Bone marrow (tissue), 2 donors: ENCODE measurements at regions not wholly inside any gene's neighbourhood (a gene's known extent, or its start where the extent isn't known, plus 50 kb on each side); places are given as distances from the start of the nearest gene placed in this dataset.

Experiments
- DNase-seq, 2 donors: peaks; one replicate each; lab custom pipeline; 2025; lab: John Stamatoyannopoulos, UW

DNA sequence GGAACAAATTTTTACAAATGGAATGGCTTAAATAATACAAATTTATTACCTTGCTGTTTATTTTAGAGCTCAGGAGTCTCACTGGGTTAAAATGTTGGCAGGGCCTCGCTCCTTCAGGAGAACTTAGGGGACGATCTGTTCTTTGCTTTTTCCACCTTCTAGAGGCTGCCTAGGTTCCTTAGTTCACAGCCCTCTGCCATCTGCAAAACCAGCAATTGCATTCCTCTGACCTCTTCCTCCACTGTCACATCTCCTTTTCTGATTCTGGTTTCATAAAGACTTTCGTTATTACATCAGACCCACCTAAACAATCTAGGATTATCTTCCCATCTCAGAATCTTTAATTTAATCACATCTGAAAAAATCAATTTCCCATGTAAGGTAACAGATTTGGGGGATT lies 249.6 kb upstream of the SPRY2 start:
- DNase-seq = no peak

DNA sequence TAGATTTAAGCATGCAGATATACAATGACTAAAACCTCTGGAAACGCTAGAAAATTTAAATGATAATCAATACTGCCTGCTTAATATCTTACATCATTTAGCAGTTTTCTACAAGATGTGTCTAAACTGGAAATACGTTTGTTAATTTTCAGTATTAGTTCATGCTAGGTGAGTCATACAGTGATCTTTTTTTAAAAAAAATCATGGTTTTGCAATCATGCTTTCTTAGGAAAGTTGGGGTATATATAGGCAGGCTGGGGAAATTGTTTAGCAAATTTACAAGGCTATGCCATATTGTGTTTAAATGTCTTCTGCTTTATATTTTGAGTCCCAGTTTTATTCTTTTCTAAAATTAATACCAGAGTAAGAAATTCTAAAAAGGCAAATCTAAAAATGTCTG lies 245.4 kb upstream of the SPRY2 start:
- DNase-seq = no peak

DNA sequence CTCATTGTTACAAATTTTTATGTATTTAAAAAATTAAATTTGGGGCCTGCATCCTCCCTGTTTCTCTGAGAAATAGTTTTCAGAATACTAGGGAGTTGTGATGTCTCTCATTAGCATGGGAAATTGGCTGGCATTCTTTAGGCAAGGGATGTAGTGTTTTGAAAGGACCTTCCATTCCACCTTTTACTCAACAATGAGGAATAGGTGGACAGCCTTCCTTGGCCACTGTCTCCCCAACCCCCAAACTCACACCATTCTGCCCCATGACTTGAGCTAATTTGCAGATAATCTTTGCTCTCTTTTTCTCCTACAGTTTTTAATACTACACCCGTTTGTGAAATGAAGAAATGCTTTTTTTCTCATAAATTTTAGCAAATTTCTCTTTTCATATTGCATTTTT lies 244.6 kb upstream of the SPRY2 start:
- DNase-seq = no peak

DNA sequence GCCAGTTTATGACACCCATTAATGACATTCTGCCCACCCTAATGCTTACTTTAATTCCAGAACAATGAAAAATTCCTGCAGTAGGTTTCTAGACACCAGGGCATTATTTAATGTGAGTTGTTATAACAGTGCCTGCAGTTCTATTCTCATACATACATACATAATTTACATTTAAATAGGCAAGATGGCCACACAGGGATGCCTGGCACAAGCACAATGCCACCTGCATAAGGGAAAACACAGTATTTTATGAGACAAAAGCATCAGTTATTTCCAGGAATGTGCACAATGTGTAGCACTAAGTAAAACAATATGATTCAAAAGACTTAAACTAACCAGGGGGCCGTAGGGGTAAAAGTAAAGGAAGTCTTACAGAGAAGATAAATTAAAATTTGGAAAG lies 243.9 kb upstream of the SPRY2 start:
- no peak for DNase-seq

DNA sequence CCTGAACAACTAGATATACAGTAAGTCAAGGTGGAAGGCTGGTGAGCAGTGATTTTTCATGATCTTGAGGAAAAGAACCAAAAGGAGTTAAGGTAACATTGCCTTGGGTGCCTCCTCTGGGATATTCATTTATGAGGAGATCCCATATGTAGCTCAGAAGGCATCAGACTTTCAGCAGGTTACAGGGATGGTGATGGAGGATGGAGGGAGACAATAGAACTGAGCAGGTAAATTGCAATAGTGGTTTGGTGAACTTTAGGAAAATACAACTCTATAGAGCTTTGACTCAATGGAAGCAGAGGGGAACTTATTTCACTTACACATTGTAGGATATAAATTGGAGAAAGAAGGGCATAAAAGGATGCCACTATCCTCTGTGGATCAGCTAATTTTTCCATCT lies 243.4 kb upstream of the SPRY2 start:
- no peak for DNase-seq

DNA sequence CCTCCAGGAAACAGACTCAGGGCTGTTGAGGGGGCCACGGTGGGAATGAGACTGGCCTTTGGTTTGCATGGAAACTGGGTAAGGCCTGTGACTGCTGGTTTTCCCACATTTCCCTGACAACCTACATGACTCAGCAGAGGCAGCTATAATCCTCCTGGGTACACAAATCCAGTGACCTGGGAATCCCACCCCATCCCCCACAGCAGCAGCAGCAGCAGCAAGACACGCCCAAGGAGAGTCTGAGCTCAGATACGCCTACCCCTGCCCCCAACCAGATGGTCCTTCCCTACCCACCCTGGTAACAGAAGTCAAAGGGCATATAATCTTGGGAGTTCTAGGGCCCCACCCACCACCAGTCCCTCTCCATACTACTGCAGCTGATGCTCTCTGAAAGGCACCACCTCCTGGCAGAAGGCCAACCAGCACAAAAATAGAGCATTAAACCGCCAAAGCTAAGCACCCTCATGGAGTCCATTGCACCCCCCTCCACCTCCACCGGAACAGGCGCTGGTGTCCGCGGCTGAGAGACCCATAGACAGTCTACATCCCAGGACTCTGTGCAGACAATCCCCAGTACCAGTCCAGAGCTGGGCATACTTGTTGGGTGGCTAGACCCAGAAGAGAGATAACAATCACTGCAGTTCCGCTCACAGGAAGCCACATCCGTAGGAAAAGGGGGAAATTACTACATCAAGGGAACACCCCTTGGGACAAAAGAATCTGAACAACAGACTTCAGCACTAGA lies 237.2 kb upstream of the SPRY2 start:
- no peak for DNase-seq

DNA sequence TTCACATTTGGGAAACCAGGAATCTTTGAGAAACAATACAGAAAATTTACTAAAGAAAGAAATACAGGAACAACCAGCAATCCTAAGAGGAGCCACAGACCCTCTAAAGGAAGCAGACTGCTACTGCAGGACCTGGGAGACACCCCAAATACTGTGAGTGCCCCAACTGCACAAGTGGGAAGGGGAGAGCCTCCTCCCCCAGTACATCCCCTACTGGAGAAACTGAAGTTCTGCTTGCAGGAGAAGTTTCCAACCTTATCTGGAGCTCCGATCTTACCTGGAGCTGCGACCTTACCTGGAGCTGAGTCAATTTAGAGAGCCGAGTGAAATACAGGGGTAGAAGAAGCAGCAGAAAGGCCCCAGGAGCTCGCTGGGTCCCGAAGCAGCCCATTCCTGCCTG lies 236.4 kb upstream of the SPRY2 start:
- DNase-seq = no peak

DNA sequence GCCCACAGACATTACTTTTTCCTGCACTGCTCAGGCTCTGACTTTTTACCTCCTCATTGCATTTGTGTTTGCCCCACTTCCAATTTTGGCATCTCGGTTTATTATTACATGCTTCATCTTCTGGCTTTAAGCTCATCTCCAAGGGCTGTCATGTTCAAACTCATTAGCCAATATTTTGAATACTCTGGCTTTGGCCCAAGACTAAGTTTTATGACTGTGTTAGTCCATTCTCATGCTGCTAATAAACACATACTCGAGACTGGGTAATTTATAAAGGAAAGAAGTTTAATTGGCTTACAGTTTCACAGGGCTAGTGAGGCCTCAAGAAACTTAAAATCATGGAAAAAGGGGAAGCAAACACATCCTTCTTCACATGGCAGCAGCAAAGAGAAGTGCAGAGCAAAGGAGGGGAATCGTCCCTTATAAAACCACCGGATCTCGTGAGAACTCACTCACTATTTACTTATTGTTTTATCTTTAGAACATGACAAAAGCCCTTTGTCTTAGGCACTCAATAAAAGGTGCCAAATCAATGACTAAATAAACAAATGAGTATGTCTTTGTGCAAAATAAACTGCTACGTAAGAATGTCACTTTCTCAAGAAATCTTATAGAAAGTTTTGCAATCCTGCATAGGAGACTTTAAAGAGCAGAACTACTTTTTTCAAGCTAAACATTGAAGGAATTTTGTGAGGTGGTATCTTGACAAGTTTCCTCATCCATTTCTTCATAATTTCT lies 233.4 kb upstream of the SPRY2 start:
- DNase-seq = no peak

DNA sequence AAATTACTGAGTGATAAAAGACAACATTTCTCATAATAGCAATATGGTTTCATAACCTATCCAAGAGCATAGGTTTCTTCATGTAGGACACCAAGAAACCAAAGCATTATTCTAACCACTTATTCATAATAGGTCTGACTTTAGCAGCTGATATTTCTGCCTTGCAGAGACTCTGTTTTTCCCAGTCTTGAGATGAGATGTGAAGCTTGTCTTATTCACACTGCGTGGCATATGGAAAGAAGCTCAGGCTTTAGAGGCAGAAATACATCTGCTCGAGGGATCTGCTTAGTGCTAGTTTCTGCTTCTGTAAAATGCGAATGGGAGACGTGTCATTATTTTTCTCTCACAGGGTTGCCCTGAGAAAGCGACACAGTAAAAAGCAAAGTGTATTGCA lies 232.0 kb upstream of the SPRY2 start:
- DNase-seq = no peak

DNA sequence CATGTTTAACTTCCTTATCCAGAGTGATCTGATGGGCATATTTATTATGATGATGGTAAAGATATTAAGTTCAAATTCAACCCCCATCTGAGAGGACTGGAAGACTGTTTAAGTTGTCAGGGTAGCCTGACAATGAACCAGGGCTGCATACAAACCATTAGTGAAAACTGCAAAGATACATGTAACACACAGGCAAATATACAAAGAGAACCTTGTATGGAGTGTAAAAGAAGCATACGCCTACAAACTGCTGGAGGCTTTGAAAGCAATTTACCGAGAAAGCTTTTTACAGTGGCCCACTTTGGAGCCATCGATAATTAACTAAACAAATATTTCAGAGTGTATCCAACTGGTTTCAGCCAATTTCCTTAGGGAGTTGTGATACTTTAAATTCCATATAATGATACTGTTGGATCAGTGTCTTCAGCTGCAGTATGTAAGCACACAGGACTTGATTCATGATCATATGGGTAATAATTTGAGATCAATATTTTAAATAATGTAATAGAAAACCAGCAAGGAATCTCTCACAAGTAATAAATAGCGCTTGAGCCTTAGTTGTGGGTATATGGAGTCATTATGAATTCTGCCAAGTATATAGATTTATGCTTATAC lies 231.5 kb upstream of the SPRY2 start:
- DNase-seq = no peak

DNA sequence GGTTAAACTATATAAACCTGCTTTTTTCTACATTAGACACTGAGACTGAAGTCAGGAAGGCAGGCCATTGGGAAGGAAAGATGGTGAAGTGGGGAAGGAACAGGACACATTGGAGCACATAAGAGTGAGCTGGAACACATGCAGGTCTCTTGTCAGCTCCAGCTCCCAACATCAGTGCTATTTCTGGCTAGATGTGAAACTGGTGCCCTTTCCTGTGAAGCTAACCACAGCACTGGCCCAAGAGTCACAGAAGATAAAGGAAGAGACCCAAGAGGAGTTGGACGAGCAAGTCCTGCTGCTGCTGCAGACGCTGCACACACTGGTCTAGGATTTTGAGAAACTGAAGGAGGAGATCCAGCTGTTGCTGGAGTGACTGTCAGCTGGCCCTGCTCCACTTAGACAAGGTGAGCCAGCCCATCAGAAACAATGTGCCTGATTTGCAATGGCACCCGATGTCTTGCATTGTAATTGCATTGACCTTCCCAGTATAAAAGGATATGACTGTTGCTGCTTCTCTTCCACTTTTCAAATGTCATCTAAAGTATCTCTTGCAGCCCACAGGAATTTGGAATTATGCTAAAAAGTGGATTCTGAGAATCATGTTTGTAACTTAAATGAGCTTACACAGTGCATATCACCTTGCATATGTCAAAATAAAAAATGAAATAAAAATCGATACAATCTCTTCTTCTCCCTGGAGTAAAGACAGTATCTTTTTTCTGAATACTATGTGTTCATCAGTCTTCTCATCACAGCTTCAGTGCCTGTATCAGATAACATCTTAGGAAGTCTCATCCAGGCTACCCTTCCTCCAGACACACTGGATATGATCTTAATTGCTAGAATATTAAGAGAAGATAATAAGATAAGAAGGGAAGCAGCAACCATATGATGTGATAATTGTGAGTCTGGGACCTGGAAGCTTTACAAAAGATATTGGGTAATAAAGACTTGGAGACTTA lies 230.7 kb upstream of the SPRY2 start:
- no peak for DNase-seq

DNA sequence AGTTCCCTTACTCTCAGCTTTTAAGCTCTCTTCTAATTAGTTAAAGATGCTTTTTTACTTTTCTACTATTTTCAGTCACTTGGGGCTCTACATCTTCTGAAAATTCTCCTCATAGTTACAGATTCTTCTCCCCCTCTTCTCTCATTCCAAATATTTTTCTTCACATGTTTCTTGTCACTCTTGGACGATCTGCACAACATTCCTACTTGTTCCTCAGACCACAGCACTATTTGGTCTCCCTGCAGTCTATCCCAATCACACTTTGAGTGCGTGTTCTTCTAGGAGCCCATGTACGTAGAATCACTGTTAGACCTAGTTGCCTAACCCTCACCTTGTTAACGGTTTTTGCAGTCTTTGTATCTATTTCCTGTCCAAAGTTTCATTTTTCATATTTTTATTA lies 222.5 kb upstream of the SPRY2 start:
- DNase-seq = no peak

DNA sequence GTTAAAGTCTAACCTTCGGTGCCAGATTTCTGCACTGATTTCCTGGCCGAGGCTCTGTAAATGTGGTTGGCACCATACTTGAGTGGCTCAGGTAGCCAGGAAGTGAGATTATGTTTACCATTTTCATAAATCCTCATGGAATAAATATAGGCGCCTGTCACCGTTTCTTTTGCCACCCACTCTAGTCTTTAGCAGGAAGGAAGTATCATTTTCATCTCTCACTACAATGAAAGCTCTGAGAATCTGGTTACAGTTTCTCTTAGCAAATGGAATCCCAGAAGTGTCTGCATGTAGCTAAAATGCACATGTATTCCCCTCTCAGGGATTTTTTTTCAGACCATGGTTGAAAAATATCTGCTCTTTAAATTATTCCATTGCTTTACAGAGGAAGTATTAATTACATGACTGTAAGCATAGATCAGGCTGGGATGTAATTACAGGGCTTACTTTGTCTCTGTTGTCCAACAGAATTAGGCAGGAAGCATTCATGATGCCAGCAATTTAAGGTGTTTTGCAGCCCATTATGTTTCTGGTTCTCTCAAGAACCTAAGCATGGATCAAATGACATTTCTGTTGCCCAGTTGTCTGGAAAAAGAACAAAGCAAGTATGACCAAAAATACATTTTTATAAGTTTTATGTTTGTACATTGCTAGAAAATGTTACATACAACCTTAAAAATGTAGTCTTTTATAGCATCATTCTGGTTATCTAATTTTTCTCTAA lies 221.7 kb upstream of the SPRY2 start:
- no peak for DNase-seq

DNA sequence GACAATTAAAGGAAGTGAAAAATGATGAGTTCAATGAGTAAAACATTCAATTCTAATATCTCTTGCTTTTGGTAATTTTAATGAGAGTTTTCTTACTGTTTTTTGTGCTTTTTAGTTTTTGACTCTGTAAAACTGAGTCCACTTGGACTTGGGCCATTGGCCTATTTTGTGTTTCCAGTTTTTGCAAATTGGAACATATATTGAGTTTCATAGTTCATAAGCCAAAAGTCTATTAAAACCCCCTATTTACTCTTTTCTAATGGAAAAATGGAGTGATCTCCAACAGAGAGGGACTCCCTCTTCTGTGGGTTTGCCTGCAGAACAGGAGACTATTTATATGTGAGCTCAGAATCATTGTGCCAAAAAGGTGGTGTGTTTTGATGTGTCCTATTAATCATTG lies 219.7 kb upstream of the SPRY2 start:
- no peak for DNase-seq

DNA sequence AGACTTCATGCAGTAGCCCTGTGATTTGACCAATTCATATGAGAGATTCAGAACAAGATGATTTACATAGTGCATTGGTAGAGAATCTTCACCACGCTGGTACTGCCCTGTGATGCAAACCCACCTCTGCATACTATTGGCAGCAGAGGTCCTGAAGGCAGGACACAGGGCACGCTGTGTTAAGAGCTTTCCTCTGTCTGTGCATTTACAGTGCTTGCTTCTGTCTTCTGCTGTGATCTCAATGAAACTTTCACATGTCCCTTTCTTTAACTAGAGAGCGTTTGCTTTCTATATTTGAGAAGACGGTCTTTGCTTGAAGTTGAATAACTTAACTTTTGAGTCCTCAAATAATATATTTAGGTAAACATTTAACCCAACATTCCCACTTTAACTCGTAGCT lies 219.0 kb upstream of the SPRY2 start:
- DNase-seq = no peak

DNA sequence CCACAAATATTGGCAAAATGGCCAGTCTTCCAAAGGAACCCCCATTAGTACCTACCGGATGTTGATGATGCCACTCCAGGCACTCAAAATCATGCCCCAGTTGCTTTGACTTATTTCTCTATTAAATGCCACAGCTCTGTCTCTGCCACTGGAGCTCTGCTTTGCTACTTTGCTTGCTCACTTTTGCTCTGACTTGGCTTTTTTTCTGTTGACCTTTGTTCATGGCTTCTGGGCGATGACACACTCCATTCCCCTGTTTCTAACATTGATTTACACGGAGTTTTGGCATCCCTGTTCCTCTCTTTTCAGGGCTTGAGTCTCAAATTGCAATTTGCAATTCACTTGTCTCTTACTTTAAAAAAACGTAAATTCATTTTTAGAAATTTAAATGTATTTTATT lies 217.1 kb upstream of the SPRY2 start:
- no peak for DNase-seq

DNA sequence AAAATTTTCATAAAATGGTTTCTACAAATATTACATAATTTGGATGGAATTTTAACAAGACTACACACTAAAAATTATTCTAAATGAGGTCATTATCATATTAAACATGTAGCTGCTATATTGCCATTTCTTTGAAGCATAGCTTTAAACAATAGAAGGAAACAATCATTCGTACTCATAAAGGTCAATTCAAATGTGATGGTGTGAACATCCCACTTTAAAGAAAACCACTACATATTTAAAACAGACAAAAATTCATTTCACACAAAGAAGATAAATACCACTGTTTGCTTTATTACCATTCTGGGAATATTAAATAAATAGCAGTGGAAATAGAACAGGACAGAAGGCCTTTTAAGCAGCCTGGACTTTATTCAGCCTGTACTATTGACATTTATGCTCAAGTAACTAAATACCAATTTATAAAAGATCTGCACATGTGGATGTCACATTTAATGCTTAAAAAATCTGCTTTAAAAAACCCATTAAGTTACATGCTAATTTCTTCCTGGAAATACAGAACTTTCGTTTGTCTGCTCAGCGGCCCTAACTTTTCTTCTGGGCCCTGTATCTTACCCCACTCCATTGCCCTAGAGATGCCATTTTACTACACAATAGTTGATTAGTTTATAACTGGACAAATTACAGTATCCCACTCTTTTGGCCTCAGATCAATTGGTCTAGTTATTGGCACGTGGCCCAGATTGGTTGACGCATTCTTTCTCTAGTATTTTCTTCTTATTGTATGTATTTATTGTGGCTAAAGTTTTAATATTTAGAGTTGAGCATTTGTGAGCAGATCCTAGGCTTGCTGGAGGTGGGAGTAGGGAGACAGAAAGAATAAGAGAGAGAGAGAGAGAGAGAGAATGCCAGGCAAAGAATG lies 215.1 kb upstream of the SPRY2 start:
- DNase-seq = no peak

DNA sequence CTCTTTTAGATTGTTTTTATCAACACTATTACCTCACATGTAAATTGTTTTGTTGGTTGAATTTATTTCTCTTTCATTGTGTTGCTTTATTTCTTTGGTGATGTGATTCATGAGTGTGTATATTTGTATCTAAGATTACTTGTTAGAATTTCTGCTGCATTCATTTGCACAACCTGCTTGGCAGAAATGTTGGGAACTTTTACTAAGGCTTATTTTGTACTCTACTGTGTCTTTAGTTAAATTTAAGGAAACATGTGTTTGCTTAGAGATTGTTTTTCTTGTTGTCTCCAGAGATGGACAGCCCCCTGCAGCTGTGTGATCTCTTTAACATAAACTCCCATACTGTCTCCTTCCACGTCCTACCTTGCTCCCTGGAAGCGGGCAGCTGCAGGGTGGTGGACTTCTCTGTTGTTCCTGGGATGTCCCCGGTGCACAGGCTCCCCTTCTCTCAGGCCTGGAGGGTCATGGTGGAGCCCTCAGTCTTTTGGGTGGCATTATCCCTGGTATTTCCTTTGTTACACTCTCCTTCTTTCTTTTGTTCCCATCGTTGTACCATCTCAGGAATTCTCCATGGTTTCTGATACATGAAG lies 212.0 kb upstream of the SPRY2 start:
- DNase-seq = no peak

DNA sequence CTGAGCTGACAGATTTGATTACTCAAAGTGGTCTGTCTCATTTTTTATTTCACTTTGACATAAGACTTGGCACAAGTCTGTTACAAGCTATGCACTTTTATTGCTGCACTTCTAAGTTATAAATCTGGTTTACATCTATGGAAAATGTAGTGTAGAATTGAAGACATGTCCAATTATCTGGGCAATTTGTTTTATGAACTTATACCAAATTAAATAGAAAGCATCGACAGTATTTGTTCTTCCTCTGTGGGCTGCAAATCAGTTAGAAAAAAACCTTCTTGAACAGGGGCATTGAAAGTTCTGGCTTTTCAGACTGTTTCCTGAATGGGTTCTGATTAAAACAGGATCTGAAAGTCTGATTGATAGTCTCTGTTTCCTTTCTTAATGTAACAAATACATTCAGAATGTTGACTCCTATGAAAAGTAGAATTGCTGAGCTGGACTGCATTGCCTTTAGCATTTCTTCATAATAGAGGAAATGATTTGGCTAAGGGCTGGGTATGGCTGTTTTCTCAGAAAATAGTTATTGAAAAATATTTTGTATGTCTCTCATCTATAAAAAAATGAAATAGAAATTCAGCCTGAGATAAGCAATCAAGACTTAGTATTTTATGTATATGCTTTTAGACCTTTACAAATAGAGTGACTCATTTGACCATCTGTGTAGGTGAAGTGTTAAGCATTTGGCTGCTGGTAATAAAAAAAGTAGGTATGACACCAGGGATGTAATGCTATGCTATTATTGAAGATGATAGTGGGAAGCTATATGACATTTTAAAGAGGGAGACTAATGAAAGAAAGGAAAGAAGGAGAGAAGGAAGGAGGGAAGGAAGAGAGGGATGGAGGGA lies 210.9 kb upstream of the SPRY2 start:
- DNase-seq = no peak
